NCI-H1105 treated with DMSO at 0.1 percent for 48 hours (cell line): ENCODE measurements at regions not wholly inside any gene's neighbourhood (a gene's known extent, or its start where the extent isn't known, plus 50 kb on each side); places are given as distances from the start of the nearest gene placed in this dataset.

ENCODE experiments used
- DNase-seq: peaks from one replicate; lab custom pipeline; 2025; lab: John Stamatoyannopoulos, UW

- no peak for DNase-seq
Measured at GRCh38 chr22:48179571-48180546, 1417.4 kb downstream of the TBC1D22A start.

DNA sequence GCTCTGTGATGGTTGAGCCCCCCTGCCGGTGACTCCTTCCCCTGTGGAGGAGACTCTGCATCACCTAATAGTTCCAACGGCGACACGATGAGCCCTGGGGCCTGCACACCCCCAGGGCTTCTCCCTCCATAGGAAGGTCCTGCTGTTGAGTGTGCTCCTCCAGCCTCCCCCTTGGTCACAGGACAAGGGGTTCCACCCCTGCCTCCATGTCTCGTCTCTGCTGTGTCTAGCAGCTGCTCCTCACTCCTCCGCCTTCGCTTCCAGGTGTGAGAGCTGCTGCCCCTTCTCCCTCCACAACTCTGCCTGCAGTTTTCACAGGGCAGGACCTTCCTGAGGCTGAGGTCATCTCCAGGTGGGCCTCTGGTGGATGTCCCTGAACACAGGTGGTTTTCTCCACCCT is 1416.1 kb downstream of the TBC1D22A start:
- DNase-seq: no peak

DNA sequence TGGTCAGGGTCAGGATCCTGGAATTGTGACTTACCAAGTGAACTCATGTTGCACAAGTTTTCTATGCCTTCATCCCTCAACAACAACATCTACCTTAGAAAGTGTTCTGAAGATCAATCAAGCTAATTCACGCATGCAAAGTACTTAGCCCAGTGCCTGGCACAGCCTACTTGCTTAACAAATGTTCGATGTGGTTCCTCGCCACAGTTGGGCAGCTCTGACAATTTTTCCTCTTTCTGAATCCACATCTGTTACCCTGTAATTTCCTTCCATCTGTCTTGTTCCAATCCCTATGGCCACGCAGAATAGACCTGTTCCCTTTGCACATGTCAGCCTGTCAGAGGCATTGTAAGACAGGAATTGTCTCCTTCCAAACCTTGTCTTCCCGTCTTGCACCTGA is 1415.2 kb downstream of the TBC1D22A start:
- DNase-seq: no peak

GRCh38 chr22:48175721-48176120 is 1413.3 kb downstream of the TBC1D22A start:
- DNase-seq: no peak

DNA sequence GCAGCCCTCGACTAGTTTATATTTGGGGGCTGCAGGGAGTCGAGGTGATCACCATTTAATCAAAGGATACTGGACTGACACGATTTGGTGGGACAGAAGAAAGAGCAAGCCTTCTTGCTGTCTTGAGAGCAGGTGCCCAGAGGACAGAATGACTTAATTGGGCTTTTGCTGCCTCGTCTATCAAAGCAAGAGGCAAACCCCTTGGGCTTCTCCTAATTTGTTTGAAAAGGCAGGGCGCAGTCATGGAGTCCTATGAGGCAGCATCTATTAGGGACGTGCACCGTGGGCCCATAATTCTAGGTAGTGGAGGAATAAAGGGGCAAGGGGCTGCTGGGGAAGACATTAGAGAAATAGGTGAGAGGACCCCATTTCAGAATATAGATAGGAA is 1411.3 kb downstream of the TBC1D22A start:
- no peak for DNase-seq

GRCh38 chr22:48173061-48173772 is 1410.8 kb downstream of the TBC1D22A start:
- no peak for DNase-seq

- no peak for DNase-seq
Measured at GRCh38 chr22:48171271-48171691, 1408.8 kb downstream of the TBC1D22A start.

GRCh38 chr22:48169227-48169626 is 1406.8 kb downstream of the TBC1D22A start:
- DNase-seq: no peak

GRCh38 chr22:48167238-48167637 is 1404.8 kb downstream of the TBC1D22A start:
- DNase-seq: no peak

GRCh38 chr22:48161298-48161697 is 1398.8 kb downstream of the TBC1D22A start:
- no peak for DNase-seq

- no peak for DNase-seq
Measured at GRCh38 chr22:48157676-48158075, 1395.2 kb downstream of the TBC1D22A start.

DNA sequence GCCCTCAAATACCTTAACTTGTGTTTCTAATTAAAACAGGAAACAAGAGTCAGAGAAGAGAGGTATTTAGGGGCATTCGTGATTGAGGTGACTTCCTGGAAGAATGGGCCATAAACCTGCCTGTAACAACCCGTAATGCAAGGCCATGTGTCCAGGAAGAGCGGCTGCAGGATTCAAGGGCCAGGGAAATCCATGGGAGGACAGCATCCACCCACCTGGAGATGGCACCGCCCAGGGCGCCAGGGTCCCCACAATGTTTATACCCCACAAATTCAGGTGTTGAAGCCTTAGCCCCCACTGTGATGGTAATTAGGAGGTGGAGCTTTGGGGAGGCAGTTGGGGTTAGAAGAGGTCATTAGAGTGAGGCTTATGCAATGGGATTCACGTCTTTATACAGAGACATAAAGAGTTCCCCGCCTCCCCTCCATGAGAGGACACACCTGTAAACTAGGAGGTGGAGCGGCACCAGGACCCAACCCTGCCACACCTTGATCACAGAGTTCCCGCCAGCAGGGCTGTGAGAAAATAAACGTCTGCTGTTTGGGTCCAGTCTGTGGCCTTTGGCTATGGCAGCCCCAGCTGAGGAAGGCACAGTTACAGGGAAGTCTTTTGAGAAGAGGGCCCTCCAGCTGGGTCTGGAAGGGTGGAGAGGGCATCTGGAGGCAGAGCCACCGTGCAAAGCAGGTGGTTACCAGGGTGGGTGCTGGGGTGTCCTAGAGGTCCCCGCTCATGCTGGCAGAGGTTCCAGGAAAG is 1394.3 kb downstream of the TBC1D22A start:
- DNase-seq: no peak

DNA sequence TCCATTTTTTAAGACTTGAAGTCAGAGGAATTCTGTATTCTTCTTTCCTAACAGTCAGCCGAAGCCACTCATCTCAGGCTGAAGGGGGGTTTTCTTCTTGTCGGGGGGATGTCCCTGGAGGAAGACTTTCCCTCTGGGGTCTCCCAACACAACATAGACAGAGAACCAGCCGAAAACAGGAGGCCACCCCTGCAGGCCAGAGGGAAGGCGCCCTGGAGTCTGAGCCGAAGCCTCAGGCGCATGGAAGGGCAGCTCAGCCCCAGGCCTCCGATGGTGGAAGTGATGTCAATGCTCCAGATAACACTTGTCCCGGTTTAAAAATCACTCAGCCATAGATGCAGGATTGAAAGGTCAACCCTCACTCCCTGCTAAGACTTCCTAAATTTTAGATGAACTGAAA is 1393.0 kb downstream of the TBC1D22A start:
- no peak for DNase-seq

DNA sequence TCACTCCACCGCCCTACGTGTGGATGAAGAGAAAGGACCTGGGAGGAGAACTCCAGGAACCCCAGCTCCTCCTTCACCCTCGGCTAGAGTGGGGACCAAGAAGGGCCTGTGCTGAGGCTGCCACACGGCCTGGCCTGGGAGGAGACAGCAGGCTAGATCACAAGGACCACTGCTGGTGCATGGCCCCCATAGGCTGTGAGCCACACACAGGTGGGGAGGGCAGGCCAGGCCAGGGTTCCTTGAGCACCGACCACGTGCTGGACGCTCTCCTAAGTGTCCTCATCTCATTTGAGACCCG is 1392.4 kb downstream of the TBC1D22A start:
- DNase-seq: no peak

DNA sequence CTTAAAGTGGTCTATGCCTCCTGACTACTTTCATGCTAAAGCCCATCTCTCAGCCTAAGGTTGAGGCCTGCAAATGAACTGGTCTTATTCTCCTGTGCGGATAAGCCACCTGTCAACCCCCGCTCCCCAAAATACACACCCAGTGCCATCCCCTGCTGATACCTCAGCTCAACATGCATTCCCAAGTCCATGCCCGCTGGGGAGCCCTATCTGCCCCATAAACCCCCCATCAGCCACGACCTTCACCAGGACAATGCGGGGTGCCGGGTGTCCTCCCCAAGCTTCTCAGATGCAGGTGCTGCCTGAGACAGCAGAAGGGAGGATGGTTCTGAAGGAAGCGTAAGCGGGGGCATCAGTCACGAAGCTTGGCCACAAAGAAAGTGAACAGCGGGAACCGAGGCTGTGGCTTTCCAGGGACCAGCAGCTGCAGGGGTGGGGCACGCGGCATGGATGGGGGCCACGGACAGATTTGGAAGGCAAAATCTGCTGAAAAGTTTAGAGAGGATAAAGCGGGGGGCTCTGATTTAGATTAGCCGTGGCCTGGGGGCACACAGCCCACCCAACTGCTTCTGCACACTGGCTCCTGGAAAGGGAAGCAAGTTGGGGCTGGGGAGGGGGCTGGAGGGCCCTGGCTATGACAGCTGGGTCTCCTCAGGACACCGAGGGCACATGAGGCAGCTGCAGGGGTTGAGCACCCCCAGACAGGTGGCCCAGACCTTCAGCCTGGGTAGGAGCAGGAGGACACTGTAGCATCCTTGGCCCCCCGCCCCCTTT is 1391.9 kb downstream of the TBC1D22A start:
- DNase-seq: no peak

GRCh38 chr22:48153726-48154125 is 1391.3 kb downstream of the TBC1D22A start:
- peak; percentile 88 for DNase-seq

DNA sequence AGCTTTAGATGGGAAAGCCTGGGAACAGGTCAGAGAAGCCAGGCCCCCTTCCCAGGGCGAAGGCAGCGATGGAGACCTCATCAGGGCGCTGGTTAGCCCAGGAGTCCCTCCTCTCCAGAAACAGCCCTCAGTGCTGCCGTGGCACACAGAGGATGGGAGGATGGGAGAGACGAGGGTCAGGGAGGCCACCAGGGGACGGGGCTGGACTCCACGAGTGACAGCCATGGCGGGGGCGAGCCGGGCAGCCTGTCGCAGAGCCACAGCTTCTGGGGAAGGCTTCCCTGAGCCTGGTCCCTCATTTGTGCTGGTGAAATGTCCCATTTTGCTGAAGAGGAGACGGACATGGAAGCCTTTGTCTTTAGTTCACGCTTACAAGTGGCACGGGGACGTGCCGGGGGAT is 1390.5 kb downstream of the TBC1D22A start:
- no peak for DNase-seq

GRCh38 chr22:48152164-48152775 is 1389.8 kb downstream of the TBC1D22A start:
- no peak for DNase-seq

GRCh38 chr22:48151641-48152040 is 1389.2 kb downstream of the TBC1D22A start:
- DNase-seq: no peak

GRCh38 chr22:48147831-48148230 is 1385.4 kb downstream of the TBC1D22A start:
- DNase-seq: no peak

- no peak for DNase-seq
Measured at GRCh38 chr22:48147404-48147803, 1385.0 kb downstream of the TBC1D22A start.
